WTC11 (cell line): ENCODE measurements at regions not wholly inside any gene's neighbourhood (a gene's known extent, or its start where the extent isn't known, plus 50 kb on each side); places are given as distances from the start of the nearest gene placed in this dataset.

Experiments used
- CTCF ChIP-seq: fragments of 200-600 bp; IDR thresholded peaks from 2 replicates; pipeline ENCODE4 v1.8.0; 2022; ENCODE audit warnings: antibody characterized with exemption
- FOXP1 ChIP-seq: sonication (generic); formaldehyde crosslinking; IDR thresholded peaks from 2 replicates; pipeline ENCODE4 v1.8.0; 2022; ENCODE audit warnings: missing genetic modification reagents, mild to moderate bottlenecking, moderate library complexity, borderline replicate concordance
- HMGA2 ChIP-seq: fragments of 250-450 bp; sonication (Bioruptor Pico); IDR thresholded peaks from 2 replicates; pipeline ENCODE4 v1.4.0; 2021; ENCODE audit warnings: mild to moderate bottlenecking, moderate library complexity
- PRDM15 ChIP-seq: sonication (generic); formaldehyde crosslinking; IDR thresholded peaks from 2 replicates; pipeline ENCODE4 v1.8.0; 2022; ENCODE audit warnings: missing genetic modification reagents
- ZNF263 ChIP-seq: sonication (generic); formaldehyde crosslinking; IDR thresholded peaks from 2 replicates; pipeline ENCODE4 v1.8.1; 2022; ENCODE audit warnings: low read depth, mild to moderate bottlenecking, moderate library complexity, missing genetic modification reagents
- ZNF423 ChIP-seq: fragments of 250-450 bp; sonication (Bioruptor Pico); IDR thresholded peaks from 2 replicates; pipeline ENCODE4 v2.1.2; 2022; ENCODE audit warnings: mild to moderate bottlenecking, moderate library complexity

DNA sequence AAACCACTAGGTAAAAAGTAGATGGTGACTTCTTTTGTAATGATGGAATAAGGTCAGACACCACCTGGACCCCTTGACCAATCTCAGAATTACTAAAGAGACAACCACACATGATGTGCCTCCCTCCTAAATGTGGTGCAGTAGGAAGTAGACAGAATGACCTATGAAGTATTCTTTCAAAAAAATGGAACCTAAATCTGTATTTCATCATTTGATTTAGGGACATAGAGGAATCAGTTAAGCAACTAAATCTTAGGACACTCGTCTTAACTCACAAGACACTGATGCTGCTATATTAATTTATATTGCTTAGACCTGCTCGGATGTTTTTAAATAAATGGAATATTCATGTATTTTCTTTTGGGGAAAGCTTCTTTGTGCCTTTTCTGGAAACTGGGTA lies 80.9 kb upstream of the IRF2BP2 start:
- TF ChIP-seq HMGA2 (CRISPR knock-in tag) (no peak), CTCF (no peak), ZNF263 (CRISPR knock-in tag) (no peak), PRDM15 (CRISPR knock-in tag) (no peak), ZNF423 (CRISPR knock-in tag) (no peak), FOXP1 (CRISPR knock-in tag) (no peak)
